Gastrocnemius medialis (tissue), 4 donors: ENCODE measurements at regions not wholly inside any gene's neighbourhood (a gene's known extent, or its start where the extent isn't known, plus 50 kb on each side); places are given as distances from the start of the nearest gene placed in this dataset.

Source experiments
- CTCF ChIP-seq, 5 experiments: fragments of 450-650 bp in 3 of 5; fragments of 200-600 bp in 2 of 5; sonication (generic) in 2 of 5; IDR thresholded peaks in 4 of 5; conservative IDR thresholded peaks in 1 of 5; 1 replicate in 4 of 5; 2 replicates in 1 of 5; pipeline ENCODE4 v1.5.1; 2016 to 2019; ENCODE audit warnings: antibody characterized with exemption in 5 of 5, mild to moderate bottlenecking in 3 of 5, moderate library complexity in 3 of 5
- POLR2A ChIP-seq, 2 donors: fragments of 450-650 bp; IDR thresholded peaks; one replicate each; pipeline ENCODE4 v1.6.1; 2017; ENCODE audit warnings: antibody characterized with exemption in 2 of 2, mild to moderate bottlenecking in 2 of 2, moderate library complexity in 2 of 2

- TF ChIP-seq CTCF (IDR thresholded peaks at IDR 0.05 in 4 of 5, conservative IDR thresholded peaks at IDR 0.05 in 1 of 5): no peak
- no peak for TF ChIP-seq POLR2A (IDR thresholded peaks at IDR 0.05)
Measured at GRCh38 chr14:105836160-105836559, 309.8 kb downstream of the TMEM121 start.
